A549 (cell line): ENCODE measurements at regions not wholly inside any gene's neighbourhood (a gene's known extent, or its start where the extent isn't known, plus 50 kb on each side); places are given as distances from the start of the nearest gene placed in this dataset.

Source experiments
- ATAC-seq, 2 experiments: fragments of 200-7000 bp in 1 of 2; fragments of >200 bp in 1 of 2; cut with Nextera tagmentation in 1 of 2; cut with Tn5 transposase in 1 of 2; 3 replicates each; pipeline versions ENCODE4 v1.8.0 to v1.9.1; 2018 to 2020; ENCODE audit warnings: mild to moderate bottlenecking in 1 of 2, moderate library complexity in 1 of 2
- CTCF ChIA-PET: fragments of 300-600 bp; sonication (Branson Sonifier 250); formaldehyde crosslinking; extraction: SDS; loops from one replicate; lab custom pipeline; 2021; ENCODE audit warnings: antibody characterized with exemption, inconsistent platforms; lab: Yijun Ruan, JAX
- POLR2A ChIA-PET: fragments of 350-600 bp; formaldehyde crosslinking; extraction: SDS; loops from one replicate; lab custom pipeline; 2021; ENCODE audit warnings: antibody characterized with exemption, inconsistent platforms; lab: Yijun Ruan, JAX
- DNase-seq, 2 experiments: peaks; one replicate each; pipeline versions ENCODE4 v3.0.0 to v3.0.0-alpha.2; 2011 to 2016; ENCODE audit warnings: low read depth in 1 of 2, low spot score in 1 of 2
- FAIRE-seq: peaks from 2 replicates; lab custom pipeline; 2011; peaks lifted over from hg19 to GRCh38; lab: Jason Lieb, UNC
- H3K27ac ChIP-seq, 2 experiments: fragments of >200 bp; sonication (Bioruptor Twin); formaldehyde crosslinking; 3 replicates each; pipeline ENCODE4 v1.5.1; 2016 to 2017
- H3K4me1 ChIP-seq: fragments of >200 bp; sonication (Bioruptor Twin); formaldehyde crosslinking; 3 replicates; pipeline ENCODE4 v1.6.1; 2016
- H3K4me2 ChIP-seq: fragments of >200 bp; sonication (Bioruptor Twin); formaldehyde crosslinking; 3 replicates; pipeline ENCODE4 v1.6.1; 2016
- H3K4me3 ChIP-seq: fragments of >200 bp; sonication (Bioruptor Twin); formaldehyde crosslinking; 3 replicates; pipeline ENCODE4 v1.5.1; 2016
- H3K9me3 ChIP-seq: fragments of >200 bp; sonication (Bioruptor Twin); formaldehyde crosslinking; 3 replicates; pipeline ENCODE4 v1.6.1; 2016
- BCL3 ChIP-seq: fragments of >200 bp; sonication (Bioruptor Twin); formaldehyde crosslinking; IDR thresholded peaks from 3 replicates; pipeline ENCODE4 v1.6.1; 2016
- CBX2 ChIP-seq: fragments of 200-600 bp; sonication (generic); IDR thresholded peaks from 2 replicates; pipeline ENCODE4 v1.6.1; 2016; ENCODE audit warnings: low read depth, mild to moderate bottlenecking, borderline replicate concordance
- CTCF ChIP-seq: fragments of >200 bp; sonication (Bioruptor Twin); formaldehyde crosslinking; IDR thresholded peaks from 3 replicates; pipeline ENCODE4 v1.5.1; 2016
- ELK1 ChIP-seq: fragments of 150-350 bp; IDR thresholded peaks from 2 replicates; pipeline ENCODE4 v1.6.1; 2014; ENCODE audit warnings: low read depth, mild to moderate bottlenecking, low read length
- EP300 ChIP-seq, 2 experiments: fragments of >200 bp; sonication (Bioruptor Twin); formaldehyde crosslinking; IDR thresholded peaks; 2 replicates in 1 of 2; 3 replicates in 1 of 2; pipeline ENCODE4 v1.6.1; 2016 to 2017
- FOSL2 ChIP-seq, 2 experiments: fragments of 450-650 bp in 1 of 2; fragments of >200 bp in 1 of 2; sonication (Bioruptor Twin) in 1 of 2; formaldehyde crosslinking; IDR thresholded peaks; 2 replicates each; pipeline versions ENCODE4 v1.5.0 to v1.6.1; 2016 to 2020; ENCODE audit warnings: mild to moderate bottlenecking in 1 of 2, moderate library complexity in 1 of 2
- FOXS1 ChIP-seq: fragments of 250-450 bp; sonication (Bioruptor Pico); IDR thresholded peaks from 2 replicates; pipeline ENCODE4 v1.5.0; 2020; ENCODE audit warnings: mild to moderate bottlenecking, moderate library complexity
- HEYL ChIP-seq: fragments of 250-450 bp; sonication (Bioruptor Pico); IDR thresholded peaks from 2 replicates; pipeline ENCODE4 v1.8.0; 2021; ENCODE audit warnings: mild to moderate bottlenecking, moderate library complexity
- HMGXB4 ChIP-seq: fragments of 250-450 bp; sonication (Bioruptor Pico); IDR thresholded peaks from 2 replicates; pipeline ENCODE4 v1.5.0; 2021; ENCODE audit warnings: mild to moderate bottlenecking, moderate library complexity, borderline replicate concordance
- HOXA7 ChIP-seq: fragments of 250-450 bp; sonication (Bioruptor Pico); IDR thresholded peaks from 2 replicates; pipeline ENCODE4 v1.5.0; 2020; ENCODE audit warnings: mild to moderate bottlenecking, moderate library complexity
- HOXB13 ChIP-seq: fragments of 250-450 bp; sonication (Bioruptor Pico); IDR thresholded peaks from 2 replicates; pipeline ENCODE4 v1.5.0; 2020; ENCODE audit warnings: low read depth, mild to moderate bottlenecking, moderate library complexity
- HOXB5 ChIP-seq: fragments of 250-450 bp; sonication (Bioruptor Pico); IDR thresholded peaks from 2 replicates; pipeline ENCODE4 v1.5.0; 2020; ENCODE audit warnings: mild to moderate bottlenecking, moderate library complexity
- JUNB ChIP-seq: fragments of >200 bp; sonication (Bioruptor Twin); formaldehyde crosslinking; IDR thresholded peaks from 2 replicates; pipeline ENCODE4 v1.6.1; 2016
- KDM5A ChIP-seq: fragments of 200-600 bp; sonication (generic); IDR thresholded peaks from 2 replicates; pipeline ENCODE4 v1.6.1; 2016; ENCODE audit warnings: antibody characterized with exemption, mild to moderate bottlenecking
- MAFK ChIP-seq: fragments of 450-650 bp; IDR thresholded peaks from 2 replicates; pipeline ENCODE4 v1.6.1; 2014; ENCODE audit not compliant: partially characterized antibody
- MYC ChIP-seq: IDR thresholded peaks from 2 replicates; pipeline ENCODE4 v1.6.1; 2012; ENCODE audit warnings: mild to moderate bottlenecking, inconsistent platforms, low read length, improper control_type of control experiment, borderline replicate concordance
- POLR2AphosphoS2 ChIP-seq: conservative IDR thresholded peaks from 2 replicates; pipeline ENCODE4 v1.6.1; 2012; ENCODE audit warnings: low read length, improper control_type of control experiment, inconsistent platforms
- RAD21 ChIP-seq, 2 experiments: fragments of >200 bp in 1 of 2; sonication (Bioruptor Twin) in 1 of 2; formaldehyde crosslinking in 1 of 2; IDR thresholded peaks in 1 of 2; conservative IDR thresholded peaks in 1 of 2; 2 replicates in 1 of 2; 3 replicates in 1 of 2; pipeline ENCODE4 v1.6.1; 2012 to 2018; ENCODE audit warnings: inconsistent platforms in 1 of 2
- RCOR1 ChIP-seq: fragments of 150-350 bp; IDR thresholded peaks from 2 replicates; pipeline ENCODE4 v1.6.1; 2014; ENCODE audit warnings: antibody characterized with exemption, low read length, low read depth
- RNF2 ChIP-seq: fragments of 200-600 bp; sonication (generic); IDR thresholded peaks from 2 replicates; pipeline ENCODE4 v1.6.1; 2016; ENCODE audit warnings: low read depth, mild to moderate bottlenecking, antibody characterized with exemption, moderate library complexity, borderline replicate concordance
- SREBF2 ChIP-seq: fragments of 450-650 bp; IDR thresholded peaks from 2 replicates; pipeline ENCODE4 v1.6.1; 2014; ENCODE audit warnings: mild to moderate bottlenecking, moderate library complexity
- TFCP2L1 ChIP-seq: fragments of 250-450 bp; sonication (Bioruptor Pico); IDR thresholded peaks from 2 replicates; pipeline ENCODE4 v1.5.0; 2021; ENCODE audit warnings: mild to moderate bottlenecking
- ZFP36 ChIP-seq: fragments of 450-650 bp; IDR thresholded peaks from 2 replicates; pipeline ENCODE4 v1.6.1; 2014; ENCODE audit warnings: borderline replicate concordance; ENCODE audit not compliant: partially characterized antibody
- WGBS: methylation state at CpG from one replicate; pipeline ENCODE4 v1.1.6; 2017; ENCODE audit errors: missing lambda C conversion rate; 5-methylcytosine and 5-hydroxymethylcytosine counted together

GRCh38 chr2:208594642-208595385, 188.2 kb downstream of the PTH2R start (continued):
- no peak for TF ChIP-seq RNF2
- TF ChIP-seq, all 56 proteins: peak for 0

- Histone ChIP-seq H3K4me2 (peak overlapping the region; percentile 45), H3K4me3 (no peak overlapping the region), H3K4me1 (peaks cover 11% of the 10 kb centered on the region; the same call in 2 of the 3 replicates), H3K27ac (no peak overlapping the region), H3K9me3 (no peaks in the 10 kb centered on the region)
- peak; percentile 30 for TF ChIP-seq MAFK
- no peak for TF ChIP-seq TFCP2L1 (CRISPR knock-in tag)
- no peak for TF ChIP-seq BCL3
- 0 out of 2 replicates have a peak, but pooled peaks have one; percentile 11 for TF ChIP-seq FOSL2 (IDR thresholded peaks at IDR 0.05)
- no peak; the same call in 1 of the 2 replicates for TF ChIP-seq FOSL2 (CRISPR knock-in tag; IDR thresholded peaks at IDR 0.05)
- FAIRE-seq (no peak), ATAC-seq (peak; percentile 99), DNase-seq (peak; percentile 20 to 62)
- 4% methylated on average over 3 of the region's 3 CpGs for WGBS
- ChIA-PET CTCF (interaction anchor here (1.1 kb wide), 1 partner anchor 391 kb away, joined by 3 read pairs; no protein-coding TSS in a partner anchor), POLR2A (no interaction called here)
Measured at GRCh38 chr2:208595386-208596275, 189.0 kb downstream of the PTH2R start.

- 27% methylated on average over 4 of the region's 4 CpGs for WGBS
- Histone ChIP-seq H3K4me2 (no peak overlapping the region), H3K4me3 (no peak overlapping the region), H3K4me1 (no peaks in the 10 kb centered on the region), H3K9me3 (no peaks in the 10 kb centered on the region), H3K27ac (no peak overlapping the region)
- no peak for FAIRE-seq
- ChIA-PET CTCF (interaction anchor here (1.1 kb wide), 1 partner anchor 22 kb away, joined by 3 read pairs; no protein-coding TSS in a partner anchor), POLR2A (no interaction called here)
- DNase-seq, result no peak
- TF ChIP-seq CBX2, result no peak
- no peak for TF ChIP-seq MYC
- no peak for TF ChIP-seq HMGXB4
- no peak for TF ChIP-seq POLR2AphosphoS2
- TF ChIP-seq HOXA7 (CRISPR knock-in tag), result no peak
- no peak for TF ChIP-seq CTCF
- no peak for TF ChIP-seq FOSL2 (IDR thresholded peaks at IDR 0.05)
- no peak for TF ChIP-seq FOSL2 (CRISPR knock-in tag; IDR thresholded peaks at IDR 0.05)
- no peak for TF ChIP-seq KDM5A
- TF ChIP-seq HOXB5 (CRISPR knock-in tag), result no peak
- TF ChIP-seq FOXS1 (CRISPR knock-in tag), result no peak
- TF ChIP-seq ZFP36, result no peak
- TF ChIP-seq EP300 (IDR thresholded peaks at IDR 0.05), result no peak
- TF ChIP-seq RAD21 (conservative IDR thresholded peaks at IDR 0.05 in 1 of 2, IDR thresholded peaks at IDR 0.05 in 1 of 2), result no peak
- TF ChIP-seq SREBF2, result no peak
- TF ChIP-seq HOXB13 (CRISPR knock-in tag), result no peak
- TF ChIP-seq RCOR1, result no peak
- TF ChIP-seq ELK1, result no peak
- no peak for TF ChIP-seq JUNB
- TF ChIP-seq HEYL, result no peak
- no peak for TF ChIP-seq TFCP2L1 (CRISPR knock-in tag)
- ATAC-seq, result no peak
Measured at GRCh38 chr2:208607694-208608093, 201.1 kb downstream of the PTH2R start.
